OCI-LY3 (cell line): ENCODE measurements at regions not wholly inside any gene's neighbourhood (a gene's known extent, or its start where the extent isn't known, plus 50 kb on each side); places are given as distances from the start of the nearest gene placed in this dataset.

Experiments used
- CTCF ChIP-seq: fragments of 200-600, 300-600 bp; sonication (generic); IDR thresholded peaks from 2 replicates; pipeline ENCODE4 v1.5.1; 2014; ENCODE audit warnings: antibody characterized with exemption, low read length, low read depth
- EZH2phosphoT487 ChIP-seq: fragments of 200-600 bp; shearing (Covaris generic); IDR thresholded peaks from 2 replicates; pipeline ENCODE4 v1.6.1; 2018; ENCODE audit warnings: antibody characterized with exemption, mixed run types, low read depth

DNA sequence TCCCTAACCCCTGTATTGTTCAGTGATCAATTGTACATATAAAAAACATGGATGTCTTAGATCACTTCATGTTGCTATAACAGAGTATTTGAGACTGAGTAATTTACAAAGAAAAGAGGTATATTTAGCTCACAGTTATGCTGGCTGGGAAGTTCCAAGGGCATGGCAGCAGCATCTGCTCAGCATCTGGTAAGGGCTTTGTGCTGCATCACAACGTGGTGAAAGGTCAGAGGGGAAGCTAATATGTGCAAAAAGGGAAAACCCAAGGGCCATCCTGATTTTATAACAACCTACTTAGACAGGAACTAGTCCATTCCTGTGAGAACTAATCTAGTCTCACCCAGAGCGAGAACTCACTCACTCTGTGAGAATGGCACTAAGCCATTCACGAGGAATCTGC lies 128.2 kb upstream of the OTUD4 start:
- no peak for TF ChIP-seq CTCF
- no peak for TF ChIP-seq EZH2phosphoT487
